ENCODE measurements at regions not wholly inside any gene's neighbourhood (a gene's known extent, or its start where the extent isn't known, plus 50 kb on each side); places are given as distances from the start of the nearest gene placed in this dataset.
"Not testable (repeated sequence)": the region's sequence is repeated elsewhere in the genome, so short reads cannot be mapped to it uniquely, and the experiment has no call there.

DNA sequence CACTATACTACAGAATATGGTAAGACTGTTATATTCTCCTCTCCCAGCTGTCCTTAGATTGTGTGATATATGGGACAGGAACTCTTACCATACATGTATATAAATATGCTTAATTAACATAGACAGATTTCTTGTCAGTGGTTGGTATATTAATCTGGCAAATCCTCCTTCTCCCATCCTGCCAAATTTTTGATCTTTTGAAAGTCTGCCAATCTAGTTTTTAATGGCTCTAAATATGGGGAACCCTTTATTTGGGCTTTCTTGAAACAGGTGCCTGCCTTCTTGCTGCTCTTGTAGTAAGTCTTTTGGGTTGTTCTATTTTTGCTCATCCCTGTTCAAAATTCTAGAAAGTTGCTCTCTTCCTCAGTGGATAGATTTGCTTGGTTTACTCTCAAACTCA is 63.5 kb downstream of the SPATA31D1 start:
- intact Hi-C loops (cut with DNase I), result no loop called here
- DNase-seq, result no peak

DNA sequence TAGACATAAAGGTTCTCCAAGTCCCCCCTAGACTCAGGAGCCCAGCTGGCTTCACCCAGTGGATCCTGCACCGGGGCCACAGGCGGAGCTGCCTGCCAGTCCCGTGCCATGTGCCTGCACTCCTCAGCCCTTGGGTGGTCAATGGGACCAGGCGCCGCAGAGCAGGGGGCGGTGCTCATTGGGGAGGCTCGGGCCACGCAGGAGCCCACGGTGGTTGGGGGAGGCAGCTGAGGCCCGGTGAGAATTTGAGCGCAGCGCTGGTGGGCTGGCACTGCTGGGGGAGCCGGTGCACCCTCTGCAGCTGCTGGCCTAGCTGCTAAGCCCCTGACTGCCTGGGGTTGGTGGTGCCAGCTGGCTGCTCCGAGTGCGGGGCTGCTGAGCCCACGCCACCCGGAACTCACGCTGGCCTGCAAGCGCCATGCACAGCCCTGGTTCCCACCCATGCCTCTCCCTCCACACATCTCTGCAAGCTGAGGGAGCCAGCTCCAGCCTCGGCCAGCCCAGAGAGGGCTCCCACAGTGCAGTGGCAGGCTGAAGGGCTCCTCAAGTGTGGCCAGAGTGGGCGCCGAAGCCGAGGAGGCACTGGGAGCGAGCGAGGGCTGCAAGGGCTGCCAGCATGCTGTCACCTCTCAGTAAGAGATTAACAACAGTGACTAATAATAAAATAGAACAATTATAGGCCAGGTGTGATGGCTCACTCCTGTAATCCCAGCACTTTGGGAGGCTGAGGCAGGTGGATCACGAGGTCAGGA is 65.9 kb downstream of the SPATA31D1 start:
- intact Hi-C loops (cut with DNase I), result loop anchor here (5.0 kb wide), 1 partner anchor 47 kb away; no protein-coding TSS in a partner anchor
- DNase-seq, result no peak

DNA sequence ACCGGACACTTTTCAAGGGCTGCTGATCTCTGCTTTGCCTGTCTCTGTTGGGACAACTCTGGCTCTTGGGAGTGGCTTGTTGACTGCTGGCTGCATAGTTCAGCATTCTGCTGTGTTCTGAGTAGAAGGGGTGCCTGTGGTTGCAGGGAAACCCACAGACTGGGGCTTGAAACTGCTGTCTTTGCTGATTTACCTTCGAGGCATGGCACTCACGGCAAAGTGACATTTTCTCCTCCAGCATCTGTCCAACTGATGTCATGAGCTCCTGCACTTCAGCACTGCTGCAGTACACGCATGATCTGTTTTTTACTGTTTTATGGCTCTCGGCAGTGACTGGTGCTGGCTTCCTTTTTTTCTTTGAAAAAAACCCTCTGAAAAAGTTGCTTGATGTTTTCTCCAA is 69.2 kb downstream of the SPATA31D1 start:
- DNase-seq, result no peak
- intact Hi-C loops (cut with DNase I), result loop anchor here (5.0 kb wide), 1 partner anchor 51 kb away; no protein-coding TSS in a partner anchor

DNA sequence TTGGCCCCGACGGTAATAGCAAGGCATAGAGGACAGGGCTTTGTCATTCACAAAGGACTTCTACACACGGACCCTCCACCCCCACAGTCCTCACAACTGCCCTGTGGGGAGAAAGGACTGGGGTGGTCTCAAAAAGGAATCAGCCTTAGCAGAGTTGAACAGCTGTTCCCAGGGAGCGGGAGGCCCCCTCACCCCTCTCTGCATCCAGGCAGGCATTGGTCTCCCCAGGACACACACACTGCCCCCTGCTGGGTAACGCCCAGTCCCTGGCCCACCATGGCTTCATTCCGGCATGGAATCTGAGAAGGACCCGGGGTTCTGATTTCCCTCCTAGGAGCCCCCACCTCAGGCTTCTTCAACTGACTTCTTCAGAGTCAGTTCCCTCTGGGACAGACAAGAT is 73.2 kb downstream of the SPATA31D1 start:
- intact Hi-C loops (cut with DNase I); DNase-seq: not testable (repeated sequence)

DNA sequence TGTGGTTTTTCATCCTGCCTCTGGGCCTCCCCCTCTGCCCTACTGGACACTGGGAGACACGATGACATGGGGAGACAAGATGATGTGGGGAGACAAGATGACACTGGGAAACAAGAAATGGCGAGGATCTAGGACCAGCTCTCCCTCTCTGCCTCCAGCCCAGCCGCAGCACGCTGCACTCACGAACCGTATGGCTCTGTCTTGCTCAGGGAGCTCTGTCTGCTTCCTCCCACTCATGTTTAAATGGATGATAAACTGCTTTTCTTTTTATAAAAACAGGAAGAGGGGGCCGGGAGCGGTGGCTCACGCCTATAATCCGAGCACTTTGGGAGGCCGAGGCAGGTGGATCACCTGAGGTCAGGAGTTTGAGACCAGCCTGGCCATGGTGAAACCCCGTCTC is 73.7 kb downstream of the SPATA31D1 start:
- peak in 2 of 10 donors; percentile 78 to 83 for DNase-seq
- intact Hi-C loops (cut with DNase I), result no loop called here

DNA sequence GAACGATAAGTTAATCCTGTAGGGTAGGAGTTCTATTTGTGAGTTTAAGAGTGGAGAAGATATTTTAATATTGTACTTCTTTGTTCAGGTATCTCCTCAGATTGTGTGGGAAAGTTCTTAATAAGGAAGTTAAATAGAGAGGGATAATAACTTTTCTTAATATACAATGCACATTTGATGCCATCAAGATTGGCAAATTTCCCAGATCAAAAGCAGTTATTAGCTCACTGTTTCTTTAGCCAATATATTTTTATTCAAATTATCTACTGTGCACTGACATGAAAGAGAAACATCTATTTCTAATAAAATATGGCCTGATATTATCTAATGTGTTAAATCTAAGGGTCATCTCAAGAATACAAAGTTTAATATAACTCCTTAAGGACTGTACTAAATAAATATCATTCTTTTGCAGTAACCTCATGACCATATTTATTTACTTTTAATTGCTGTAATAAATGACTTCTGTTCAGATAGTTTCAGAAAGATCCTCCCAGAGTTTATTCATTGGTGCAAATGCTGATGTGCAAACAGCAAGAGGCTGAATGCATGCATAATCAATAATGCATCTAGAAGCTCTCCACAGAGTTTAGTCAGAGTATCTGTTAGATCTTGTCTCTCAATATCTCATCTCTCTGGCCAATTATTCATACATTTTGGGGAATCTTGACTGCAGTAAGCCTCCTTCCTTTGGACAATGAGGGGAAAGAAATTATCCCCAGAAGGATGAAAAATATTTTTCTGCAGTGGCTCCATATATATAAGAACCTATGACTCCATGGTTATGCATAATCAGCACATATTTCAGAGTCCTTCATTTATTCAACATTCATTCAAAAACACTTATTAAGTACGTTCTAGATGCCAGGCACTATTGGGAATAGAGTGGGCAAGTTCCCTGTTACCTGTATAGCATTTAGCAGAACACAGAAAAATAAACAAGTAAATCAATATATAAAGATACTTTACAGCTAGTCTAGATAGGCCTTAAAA is 85.3 kb downstream of the SPATA31D1 start:
- DNase-seq, result no peak
- intact Hi-C loops (cut with DNase I), result no loop called here

DNA sequence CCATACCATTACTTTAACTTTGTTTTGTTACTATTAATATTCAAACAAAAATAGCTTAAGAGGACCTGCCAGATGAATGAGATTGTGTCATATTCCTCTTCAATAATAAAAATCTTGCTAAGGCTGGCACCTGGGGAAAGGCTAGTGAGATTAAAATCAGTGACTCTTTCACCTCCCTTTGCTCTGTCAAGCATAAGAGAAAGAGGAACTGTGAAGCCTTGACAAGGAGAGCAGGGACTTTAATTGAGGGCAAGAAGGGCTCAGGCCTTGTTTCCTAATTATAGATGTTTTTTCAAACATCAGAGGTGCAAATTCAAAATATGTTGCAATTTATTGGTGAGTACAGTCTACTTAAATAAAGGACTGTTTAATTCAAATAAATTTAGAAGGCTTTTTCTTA is 91.7 kb downstream of the SPATA31D1 start:
- intact Hi-C loops (cut with DNase I), result no loop called here
- no peak for DNase-seq

DNA sequence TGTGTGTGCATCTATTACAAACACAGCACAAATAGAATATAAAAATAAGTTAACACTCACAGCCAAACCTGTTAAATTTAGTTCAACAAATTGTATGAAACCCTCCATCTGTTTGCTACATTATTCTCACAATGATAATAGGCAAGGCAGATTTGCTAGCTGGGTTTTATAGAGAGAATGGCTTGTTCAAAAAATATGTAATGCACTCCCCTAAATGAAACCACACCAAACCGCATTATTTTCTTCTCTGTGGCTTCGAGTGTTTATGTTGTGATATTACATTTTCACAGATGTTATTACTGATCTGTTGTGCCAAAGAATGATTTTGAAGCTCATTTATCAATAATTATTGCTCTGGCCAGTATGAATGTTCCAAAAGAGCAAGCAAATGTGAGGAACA is 92.9 kb downstream of the SPATA31D1 start:
- intact Hi-C loops (cut with DNase I), result no loop called here
- no peak for DNase-seq

DNA sequence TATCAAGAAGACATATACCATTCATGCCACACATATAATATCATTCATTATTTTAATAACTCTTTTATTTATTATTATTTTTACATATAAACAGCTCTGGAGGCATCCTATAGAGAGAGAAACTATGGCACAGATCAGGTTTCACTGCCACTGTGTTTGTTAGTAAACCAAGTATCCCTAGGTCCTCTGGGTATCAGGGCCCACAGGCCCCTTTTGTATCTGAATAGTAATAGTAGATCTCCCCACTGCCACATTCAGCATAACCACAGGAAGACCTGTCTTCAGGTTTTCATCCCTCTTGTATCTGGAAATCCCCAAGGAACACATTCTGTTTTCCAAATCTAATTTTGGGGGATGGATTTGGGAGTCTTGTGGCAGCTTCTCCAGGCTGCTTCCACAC is 94.0 kb downstream of the SPATA31D1 start:
- intact Hi-C loops (cut with DNase I), result no loop called here
- DNase-seq, result no peak

DNA sequence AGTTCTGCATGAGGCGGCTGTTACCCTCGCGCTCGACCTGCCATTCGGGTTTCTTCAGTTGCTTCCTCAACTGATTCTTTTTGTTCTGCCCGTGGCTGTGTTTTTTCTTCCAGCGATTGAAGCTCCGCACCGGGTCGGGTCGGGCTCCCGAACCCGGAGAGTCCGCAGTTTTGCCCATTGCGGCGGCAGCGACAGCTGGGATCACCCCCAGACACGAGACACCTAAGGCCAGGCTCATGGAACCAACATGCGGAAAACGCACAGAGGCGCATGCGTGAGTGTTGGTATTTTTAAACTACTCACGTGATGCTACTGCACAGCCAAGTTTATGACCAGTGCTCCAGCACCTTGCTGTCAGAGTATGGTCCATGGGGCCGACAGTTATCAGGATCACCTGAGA is 100.0 kb downstream of the SPATA31D1 start:
- DNase-seq, result peak in 1 of 10 donors; percentile 63
- intact Hi-C loops (cut with DNase I), result no loop called here

DNA sequence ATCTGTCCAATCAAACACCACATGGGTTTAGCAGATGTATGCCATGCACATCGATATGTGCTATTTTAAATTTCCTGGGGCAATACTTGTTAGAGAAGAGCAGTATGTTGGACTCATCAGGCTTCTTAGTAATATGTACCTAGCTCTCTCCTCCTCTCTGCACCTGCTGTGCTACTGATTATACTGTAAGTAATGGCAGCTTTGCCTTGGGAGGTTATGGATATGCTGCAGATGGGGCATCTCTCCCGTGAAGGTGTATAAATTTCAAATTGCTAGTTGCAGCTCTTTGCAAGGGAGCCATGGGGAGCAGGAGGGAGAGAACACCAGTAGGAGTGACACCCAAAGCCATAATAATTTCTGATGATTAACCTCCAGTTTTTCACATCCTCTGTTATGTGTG is 101.5 kb downstream of the SPATA31D1 start:
- intact Hi-C loops (cut with DNase I), result no loop called here
- DNase-seq, result no peak

DNA sequence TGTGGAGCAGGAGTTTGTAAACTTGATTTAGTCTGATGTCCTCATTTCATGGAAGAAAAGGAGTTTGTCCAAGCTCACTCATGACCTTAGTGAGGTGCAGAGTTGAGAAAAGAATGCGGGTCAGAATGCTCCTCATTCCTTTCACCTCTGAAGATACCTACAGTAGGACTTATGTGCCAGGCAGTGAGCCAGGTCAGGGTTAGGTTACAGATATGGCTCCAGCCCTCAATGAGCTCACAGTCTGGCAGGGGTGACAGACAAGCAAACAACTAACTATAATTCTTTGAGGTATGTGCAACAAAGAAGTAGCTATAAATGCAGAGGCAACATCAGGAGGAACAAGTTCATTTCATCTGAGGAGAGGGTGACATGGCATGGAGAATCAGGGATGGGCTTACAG is 102.5 kb downstream of the SPATA31D1 start:
- no peak for DNase-seq
- intact Hi-C loops (cut with DNase I), result no loop called here

DNA sequence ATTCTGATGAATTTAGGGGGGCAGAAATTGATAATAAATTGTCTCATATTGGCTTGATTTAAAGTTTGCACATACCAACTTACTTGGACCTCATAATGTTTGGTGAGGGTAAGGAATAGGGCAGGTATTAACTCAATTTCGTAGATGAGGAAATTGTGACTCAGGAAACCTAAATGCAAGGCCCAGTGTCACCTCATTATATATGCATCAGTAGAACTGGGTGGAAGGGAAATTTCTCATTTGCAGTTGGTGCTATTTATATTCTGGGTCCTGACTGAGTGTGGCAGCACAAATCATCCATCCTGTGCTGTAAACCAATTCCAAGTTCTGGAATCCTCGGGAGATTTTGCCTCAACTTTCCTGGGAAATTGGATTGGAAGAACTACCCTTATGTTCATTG is 103.0 kb downstream of the SPATA31D1 start:
- DNase-seq, result no peak
- intact Hi-C loops (cut with DNase I), result no loop called here

DNA sequence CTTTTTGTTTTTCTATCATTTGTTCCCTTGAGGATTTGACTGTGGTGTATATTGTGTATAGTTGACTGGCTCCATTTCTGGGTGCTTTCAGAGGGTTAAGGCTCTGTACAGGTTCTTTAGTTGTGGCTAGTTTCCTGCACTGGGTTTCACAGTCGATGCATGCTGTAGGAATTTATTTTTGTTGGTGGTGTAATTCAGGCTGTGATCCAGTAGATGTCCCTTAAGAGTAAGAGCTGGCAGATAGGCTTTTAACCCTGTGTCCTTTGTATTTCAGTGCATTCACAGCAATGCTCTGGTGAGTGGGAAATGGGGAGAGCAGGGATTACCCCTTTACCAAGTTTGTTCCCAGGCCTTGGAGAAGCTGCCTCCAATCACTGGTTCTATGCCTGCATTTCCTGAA is 112.9 kb downstream of the SPATA31D1 start:
- DNase-seq, result no peak
- intact Hi-C loops (cut with DNase I), result no loop called here

DNA sequence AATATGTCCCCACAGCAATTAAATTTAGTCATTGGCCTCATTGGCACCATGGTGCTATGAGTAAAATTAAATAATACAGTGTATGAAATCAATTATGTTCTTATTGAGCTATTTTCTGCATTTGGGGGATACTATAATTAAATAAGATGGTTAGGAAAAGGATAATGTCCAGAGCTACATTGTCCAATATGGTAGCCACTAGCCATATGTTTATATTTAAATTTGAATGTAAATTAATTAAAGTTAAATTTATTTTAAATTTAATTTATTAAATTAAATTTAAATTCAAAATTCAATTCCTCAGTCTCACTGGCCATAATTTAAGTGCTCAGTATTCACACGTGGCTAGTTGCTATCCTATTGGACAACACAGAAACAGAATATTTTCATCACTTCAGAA is 115.7 kb downstream of the SPATA31D1 start:
- DNase-seq, result no peak
- intact Hi-C loops (cut with DNase I), result no loop called here

DNA sequence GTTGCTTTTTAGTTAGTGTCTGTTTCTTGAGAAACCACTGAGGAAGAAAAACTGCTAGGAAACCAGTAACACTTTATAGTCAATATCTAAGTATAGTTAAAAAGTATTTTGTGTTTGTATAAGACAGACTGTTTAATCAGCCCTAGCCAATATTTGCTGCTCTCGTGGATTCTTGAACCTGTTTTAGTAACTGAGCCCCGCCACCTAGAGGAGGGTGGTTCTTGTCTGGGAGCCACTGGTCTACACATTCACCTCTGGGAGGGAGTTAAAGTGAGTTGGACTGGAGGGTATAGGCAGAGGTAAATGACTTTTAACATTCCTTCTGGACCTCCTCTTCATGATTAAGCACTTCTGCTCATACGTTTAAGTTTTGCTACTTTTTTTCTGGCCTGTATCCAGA is 117.2 kb downstream of the SPATA31D1 start:
- no peak for DNase-seq

DNA sequence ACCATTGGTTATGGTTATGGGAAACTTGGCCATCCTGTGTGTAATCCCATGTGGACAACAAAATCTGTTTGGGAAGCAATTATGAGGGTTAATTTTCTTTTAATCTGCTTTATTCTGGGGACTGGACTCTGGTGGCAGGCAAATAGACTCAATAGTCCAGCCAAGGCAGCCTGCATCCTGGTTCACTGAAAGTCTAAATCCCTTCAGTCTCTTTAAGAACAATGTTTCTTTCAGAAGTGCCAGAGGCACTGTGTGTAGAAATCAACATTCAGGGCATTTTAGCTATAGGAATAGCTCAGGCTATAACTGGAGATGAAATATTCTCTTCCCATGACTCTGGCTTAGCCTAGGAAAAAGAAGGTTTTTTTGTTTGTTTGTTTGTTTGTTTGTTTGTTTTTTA is 118.0 kb downstream of the SPATA31D1 start:
- intact Hi-C loops (cut with DNase I), result no loop called here

More for the DNA sequence above, 117.2 kb downstream of the SPATA31D1 start:
- intact Hi-C loops (cut with DNase I), result no loop called here

DNA sequence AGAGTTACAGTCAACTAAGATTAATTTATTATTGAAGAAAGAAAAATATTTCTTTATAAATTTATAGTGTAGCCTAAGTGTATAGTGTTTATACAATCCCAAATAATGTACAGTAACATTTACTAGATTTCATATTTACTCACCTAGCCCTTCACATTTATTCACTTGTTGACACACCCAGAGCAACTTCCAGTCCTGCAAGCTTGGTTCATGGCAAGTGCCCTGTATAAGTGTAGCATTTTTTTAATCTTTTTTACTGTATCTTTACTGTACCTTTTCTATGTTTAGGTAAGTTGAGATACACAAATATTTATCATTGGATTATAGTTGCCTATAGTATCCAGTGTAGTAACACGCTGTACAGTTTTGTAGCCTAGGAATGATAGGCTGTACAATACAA is 119.9 kb downstream of the SPATA31D1 start:
- intact Hi-C loops (cut with DNase I), result no loop called here
- no peak for DNase-seq

More for the DNA sequence above, 118.0 kb downstream of the SPATA31D1 start:
- DNase-seq, result no peak

DNA sequence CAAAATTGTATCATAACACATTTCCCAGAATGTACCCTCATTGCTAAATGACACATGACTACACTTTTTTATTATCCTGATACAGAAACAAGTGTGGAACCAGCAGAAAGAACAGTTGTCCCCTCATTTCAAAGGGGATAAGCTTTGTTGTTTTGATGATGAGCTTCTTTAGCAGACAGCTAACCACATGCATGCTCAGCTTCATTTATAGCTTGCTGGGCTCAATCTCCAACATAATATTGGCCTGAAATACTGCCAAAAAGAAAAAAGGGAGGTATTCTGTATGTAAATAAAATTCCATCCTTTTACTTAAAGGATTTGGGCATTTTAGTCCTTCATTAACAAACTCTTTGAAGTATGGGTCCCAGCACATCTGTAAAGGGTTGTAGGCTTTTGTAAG is 120.4 kb downstream of the SPATA31D1 start:
- intact Hi-C loops (cut with DNase I), result no loop called here
- no peak for DNase-seq

DNA sequence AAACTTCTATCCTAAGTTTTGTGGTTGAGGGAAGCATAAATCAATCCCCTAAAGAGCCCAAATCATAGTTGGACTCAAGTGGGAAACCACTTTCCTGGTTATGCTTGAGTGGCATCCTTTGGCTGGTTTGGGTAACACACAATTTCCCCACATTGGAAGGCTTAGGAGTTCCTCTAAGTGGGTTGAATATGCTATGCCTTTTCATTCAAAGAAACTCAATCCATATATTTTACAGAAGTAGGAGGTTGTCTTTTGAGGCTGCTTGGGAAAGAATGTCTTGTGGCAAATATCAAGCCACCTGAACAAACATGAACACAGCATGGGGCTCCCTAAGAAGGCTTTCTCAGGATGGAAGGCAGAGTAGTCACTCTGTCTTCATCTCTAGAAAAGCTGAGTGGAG is 121.1 kb downstream of the SPATA31D1 start:
- intact Hi-C loops (cut with DNase I), result no loop called here
- no peak for DNase-seq

DNA sequence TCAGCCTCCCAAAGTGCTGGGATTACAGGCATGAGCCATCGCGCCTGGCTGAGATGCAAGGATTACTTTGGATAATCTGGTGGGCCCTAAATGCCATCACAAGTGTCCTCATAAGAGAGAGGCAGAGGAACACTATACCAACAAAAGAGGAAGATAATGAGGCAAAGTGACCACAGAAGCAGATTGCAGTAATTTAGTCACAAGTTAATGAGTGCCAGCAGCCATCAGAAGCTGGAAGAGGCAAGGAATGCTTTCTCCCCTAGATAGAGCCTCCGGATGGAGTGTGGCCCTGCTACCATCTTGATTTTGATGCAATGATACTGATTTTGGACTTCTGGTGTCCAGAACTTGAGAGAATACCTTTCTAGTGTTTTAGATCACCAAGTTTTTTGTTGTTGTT is 122.3 kb downstream of the SPATA31D1 start:
- DNase-seq, result no peak
- intact Hi-C loops (cut with DNase I), result no loop called here

DNA sequence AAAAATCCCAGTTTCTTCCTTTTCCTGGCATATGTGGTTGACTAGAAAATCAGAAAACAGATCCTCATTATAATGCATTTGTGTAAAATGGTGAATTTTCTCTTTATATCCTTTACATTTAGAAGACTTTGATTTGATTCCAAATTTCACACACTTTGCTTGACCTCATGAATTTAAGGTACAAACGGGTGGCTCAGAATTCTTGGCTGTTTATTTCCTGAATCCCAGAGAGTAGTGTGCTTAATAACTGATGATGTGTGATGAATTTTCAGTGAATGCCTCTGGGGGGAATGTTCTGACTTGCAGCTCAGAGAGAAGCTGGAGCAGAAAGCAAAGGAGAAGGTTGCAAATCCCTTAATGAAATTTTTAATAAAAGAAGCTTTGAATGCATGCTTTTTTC is 126.8 kb downstream of the SPATA31D1 start:
- intact Hi-C loops (cut with DNase I), result no loop called here
- no peak for DNase-seq

Measured in posterior cingulate gyrus (tissue), 11 donors.